ENCODE measurements at regions not wholly inside any gene's neighbourhood (a gene's known extent, or its start where the extent isn't known, plus 50 kb on each side); places are given as distances from the start of the nearest gene placed in this dataset.

DNA sequence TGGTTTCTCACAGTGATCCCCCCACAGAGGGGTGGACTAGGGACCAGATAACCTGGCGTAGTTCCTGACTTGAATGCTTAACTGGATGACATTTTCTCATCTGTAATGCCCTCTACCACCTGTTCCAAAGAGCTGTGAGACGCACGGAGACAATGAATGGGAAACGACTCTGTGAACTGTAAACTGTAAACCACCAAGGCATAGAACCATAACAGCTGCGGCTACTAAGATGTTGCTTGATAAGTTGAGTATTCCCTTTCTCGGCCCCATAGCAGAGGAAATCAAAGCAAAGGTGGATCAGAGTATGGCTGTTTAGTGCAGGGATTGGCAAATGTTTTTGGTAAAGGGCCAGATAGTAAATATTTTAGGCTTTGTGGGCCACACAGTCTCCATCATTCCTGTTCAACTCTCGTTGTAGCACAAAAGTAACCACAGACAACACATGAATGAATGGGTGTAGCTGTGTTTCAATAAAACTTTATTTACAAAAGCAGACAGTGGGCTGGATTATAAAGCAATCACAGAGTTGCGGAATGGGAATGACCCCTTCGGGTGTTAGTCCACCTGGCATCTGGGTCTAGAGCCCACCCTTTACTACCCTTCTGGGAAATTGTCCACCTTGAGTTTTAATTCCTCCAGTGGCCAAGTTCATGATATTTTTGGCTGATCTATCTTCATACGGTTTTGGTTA is 315.2 kb downstream of the RPS6KC1 start:
- TF ChIP-seq, protein P1, sequence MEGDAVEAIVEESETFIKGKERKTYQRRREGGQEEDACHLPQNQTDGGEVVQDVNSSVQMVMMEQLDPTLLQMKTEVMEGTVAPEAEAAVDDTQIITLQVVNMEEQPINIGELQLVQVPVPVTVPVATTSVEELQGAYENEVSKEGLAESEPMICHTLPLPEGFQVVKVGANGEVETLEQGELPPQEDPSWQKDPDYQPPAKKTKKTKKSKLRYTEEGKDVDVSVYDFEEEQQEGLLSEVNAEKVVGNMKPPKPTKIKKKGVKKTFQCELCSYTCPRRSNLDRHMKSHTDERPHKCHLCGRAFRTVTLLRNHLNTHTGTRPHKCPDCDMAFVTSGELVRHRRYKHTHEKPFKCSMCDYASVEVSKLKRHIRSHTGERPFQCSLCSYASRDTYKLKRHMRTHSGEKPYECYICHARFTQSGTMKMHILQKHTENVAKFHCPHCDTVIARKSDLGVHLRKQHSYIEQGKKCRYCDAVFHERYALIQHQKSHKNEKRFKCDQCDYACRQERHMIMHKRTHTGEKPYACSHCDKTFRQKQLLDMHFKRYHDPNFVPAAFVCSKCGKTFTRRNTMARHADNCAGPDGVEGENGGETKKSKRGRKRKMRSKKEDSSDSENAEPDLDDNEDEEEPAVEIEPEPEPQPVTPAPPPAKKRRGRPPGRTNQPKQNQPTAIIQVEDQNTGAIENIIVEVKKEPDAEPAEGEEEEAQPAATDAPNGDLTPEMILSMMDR (IDR thresholded peaks at IDR 0.05) = no peak
- Mint-ChIP-seq H3K27ac (no peak overlapping the region), H3K36me3 (ENCODE audit: low read depth) (no peaks in the 10 kb centered on the region), H3K9me3 (peaks cover 5% of the 10 kb centered on the region; the same call in 1 of the 2 replicates), H3K27me3 (ENCODE audit: insufficient read depth) (no peaks in the 10 kb centered on the region; the same call in 1 of the 2 replicates), H3K4me3 (no peak overlapping the region), H3K4me1 (ENCODE audit: low read depth) (no peaks in the 10 kb centered on the region)
- no peak for DNase-seq

DNA sequence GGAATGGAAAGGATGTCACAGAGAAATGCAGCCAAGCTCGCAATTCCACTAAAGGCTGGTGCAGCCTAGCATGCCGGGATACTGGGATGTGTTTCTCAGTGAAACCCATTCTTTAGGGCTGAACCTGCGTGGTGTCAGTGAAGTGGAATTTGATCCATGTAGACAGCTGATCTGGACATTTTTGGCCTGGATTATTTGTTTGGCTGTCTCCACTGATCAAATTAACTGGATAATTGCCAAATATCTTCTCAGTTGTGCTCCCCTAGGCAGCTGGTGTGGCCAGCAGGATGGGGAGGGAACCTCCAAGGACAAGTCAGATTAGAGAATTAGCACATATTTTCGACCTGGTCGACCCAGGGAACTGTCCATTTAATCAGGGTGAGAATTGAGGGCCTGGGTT is 318.4 kb downstream of the RPS6KC1 start:
- Mint-ChIP-seq H3K9me3 (no peaks in the 10 kb centered on the region), H3K27me3 (ENCODE audit: insufficient read depth) (no peaks in the 10 kb centered on the region; the same call in 1 of the 2 replicates), H3K4me1 (ENCODE audit: low read depth) (0 out of 2 replicates have a peak, but pooled peaks cover 4% of the 10 kb centered on the region), H3K27ac (no peak overlapping the region), H3K36me3 (ENCODE audit: low read depth) (no peaks in the 10 kb centered on the region), H3K4me3 (no peak overlapping the region)
- no peak for DNase-seq
- TF ChIP-seq, protein P1 (IDR thresholded peaks at IDR 0.05) = no peak

DNA sequence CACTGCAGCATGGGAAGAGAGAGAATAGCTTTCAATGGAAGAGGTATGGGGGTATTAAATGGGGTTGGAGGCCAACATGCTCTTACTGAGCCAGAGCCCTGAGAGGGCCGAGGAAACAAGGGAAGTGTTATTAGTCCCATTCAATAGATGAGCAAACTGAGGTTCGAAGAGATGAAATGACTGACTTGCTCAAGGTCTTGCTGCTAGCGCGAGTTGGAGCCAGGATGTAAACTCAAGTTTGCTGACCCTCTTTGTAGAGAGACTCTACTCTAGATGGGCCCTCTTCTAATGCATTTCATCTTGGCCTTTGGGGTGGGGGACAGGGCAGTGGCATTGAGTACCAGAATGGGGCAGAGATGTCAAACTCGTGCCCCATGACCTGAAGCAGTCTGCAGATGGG is 319.5 kb downstream of the RPS6KC1 start:
- Mint-ChIP-seq H3K4me1 (ENCODE audit: low read depth) (0 out of 2 replicates have a peak, but pooled peaks cover 6% of the 10 kb centered on the region), H3K36me3 (ENCODE audit: low read depth) (no peaks in the 10 kb centered on the region), H3K27ac (no peak overlapping the region), H3K9me3 (no peaks in the 10 kb centered on the region), H3K4me3 (no peak overlapping the region), H3K27me3 (ENCODE audit: insufficient read depth) (no peaks in the 10 kb centered on the region; the same call in 1 of the 2 replicates)
- TF ChIP-seq, protein P1 (IDR thresholded peaks at IDR 0.05) = no peak
- DNase-seq = no peak

DNA sequence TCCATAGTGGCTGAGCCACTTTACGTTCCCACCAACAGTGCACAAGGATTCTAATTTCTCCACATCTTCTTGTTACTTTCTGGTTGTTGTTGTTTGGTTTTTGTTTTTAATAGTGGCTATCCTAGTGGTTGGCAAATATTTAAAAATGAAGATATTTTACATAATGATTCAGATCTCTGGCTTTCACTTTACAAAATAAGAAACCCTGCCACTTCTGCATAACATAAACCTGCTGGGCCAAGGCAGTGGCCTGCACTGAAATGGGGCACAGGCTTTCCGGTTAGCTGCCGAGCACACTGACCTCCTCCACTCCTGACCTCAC is 320.4 kb downstream of the RPS6KC1 start:
- Mint-ChIP-seq H3K27ac (no peak overlapping the region), H3K9me3 (no peaks in the 10 kb centered on the region), H3K4me1 (ENCODE audit: low read depth) (0 out of 2 replicates have a peak, but pooled peaks cover 6% of the 10 kb centered on the region), H3K4me3 (no peak overlapping the region), H3K36me3 (ENCODE audit: low read depth) (no peaks in the 10 kb centered on the region), H3K27me3 (ENCODE audit: insufficient read depth) (peaks cover 2% of the 10 kb centered on the region; the same call in 1 of the 2 replicates)
- TF ChIP-seq, protein P1 (IDR thresholded peaks at IDR 0.05) = no peak
- DNase-seq = no peak

DNA sequence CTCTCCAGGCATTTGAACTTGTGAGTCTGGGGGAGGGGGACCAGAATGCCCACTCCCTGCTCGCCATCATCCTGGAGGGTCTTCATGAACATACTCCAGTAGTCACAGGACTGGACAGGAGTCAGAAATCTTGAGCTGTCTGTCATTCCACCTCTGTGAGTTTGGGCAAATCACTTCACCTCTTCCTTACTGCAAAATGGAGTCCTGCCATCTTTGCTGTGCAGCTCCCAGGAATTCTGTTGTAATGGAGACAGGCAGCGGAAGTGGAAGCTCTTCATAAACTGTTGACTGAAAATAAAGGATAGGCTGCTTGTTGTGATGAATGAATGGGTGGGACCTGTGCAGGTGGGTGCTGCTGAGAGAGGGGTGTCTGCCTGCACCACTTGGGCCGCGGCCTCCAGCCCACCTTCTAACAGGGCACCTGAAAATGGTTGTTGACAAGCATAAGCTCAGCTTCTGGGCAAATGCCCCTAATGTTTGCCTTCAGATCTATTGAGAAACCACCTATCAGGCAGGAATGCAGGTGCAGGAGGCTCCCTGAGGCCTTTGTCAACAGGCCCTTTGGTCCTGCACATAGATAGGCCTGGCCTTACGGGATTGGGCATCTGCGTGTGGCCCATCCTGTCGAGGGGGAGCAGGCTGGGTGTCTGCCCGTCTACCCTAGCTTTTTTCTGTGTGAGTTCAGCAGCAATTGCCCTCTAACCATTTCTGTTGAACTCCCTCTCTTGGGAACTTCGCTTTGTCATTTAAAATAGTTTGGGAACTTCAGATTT is 321.0 kb downstream of the RPS6KC1 start:
- H3K4me3 Mint-ChIP-seq = no peak overlapping the region
- no peaks in the 10 kb centered on the region for H3K9me3 Mint-ChIP-seq
- H3K27ac Mint-ChIP-seq = no peak overlapping the region
- TF ChIP-seq, protein P1 (IDR thresholded peaks at IDR 0.05) = no peak
- peaks cover 2% of the 10 kb centered on the region; the same call in 1 of the 2 replicates for H3K27me3 Mint-ChIP-seq (ENCODE audit: insufficient read depth)
- no peaks in the 10 kb centered on the region for H3K36me3 Mint-ChIP-seq (ENCODE audit: low read depth)
- H3K4me1 Mint-ChIP-seq (ENCODE audit: low read depth) = 0 out of 2 replicates have a peak, but pooled peaks cover 6% of the 10 kb centered on the region
- DNase-seq = no peak

Measured in HFFc6 (cell line).